Breast epithelium (tissue), 3 donors: ENCODE measurements at regions not wholly inside any gene's neighbourhood (a gene's known extent, or its start where the extent isn't known, plus 50 kb on each side); places are given as distances from the start of the nearest gene placed in this dataset.

Experiments used
- POLR2A ChIP-seq: fragments of 450-650 bp; IDR thresholded peaks from one replicate; pipeline ENCODE4 v1.6.1; 2016; ENCODE audit warnings: antibody characterized with exemption, mild to moderate bottlenecking, moderate library complexity
- TF ChIP-seq, protein P1 (sequence below), 3 donors: fragments of 450-650 bp; IDR thresholded peaks; one replicate each; pipeline ENCODE4 v1.5.1; 2016 to 2017; ENCODE audit warnings: antibody characterized with exemption in 3 of 3, mild to moderate bottlenecking in 3 of 3, moderate library complexity in 3 of 3

GRCh38 chr1:93804412-93804811 is 74.6 kb downstream of the DNTTIP2 start:
- TF ChIP-seq, protein P1, sequence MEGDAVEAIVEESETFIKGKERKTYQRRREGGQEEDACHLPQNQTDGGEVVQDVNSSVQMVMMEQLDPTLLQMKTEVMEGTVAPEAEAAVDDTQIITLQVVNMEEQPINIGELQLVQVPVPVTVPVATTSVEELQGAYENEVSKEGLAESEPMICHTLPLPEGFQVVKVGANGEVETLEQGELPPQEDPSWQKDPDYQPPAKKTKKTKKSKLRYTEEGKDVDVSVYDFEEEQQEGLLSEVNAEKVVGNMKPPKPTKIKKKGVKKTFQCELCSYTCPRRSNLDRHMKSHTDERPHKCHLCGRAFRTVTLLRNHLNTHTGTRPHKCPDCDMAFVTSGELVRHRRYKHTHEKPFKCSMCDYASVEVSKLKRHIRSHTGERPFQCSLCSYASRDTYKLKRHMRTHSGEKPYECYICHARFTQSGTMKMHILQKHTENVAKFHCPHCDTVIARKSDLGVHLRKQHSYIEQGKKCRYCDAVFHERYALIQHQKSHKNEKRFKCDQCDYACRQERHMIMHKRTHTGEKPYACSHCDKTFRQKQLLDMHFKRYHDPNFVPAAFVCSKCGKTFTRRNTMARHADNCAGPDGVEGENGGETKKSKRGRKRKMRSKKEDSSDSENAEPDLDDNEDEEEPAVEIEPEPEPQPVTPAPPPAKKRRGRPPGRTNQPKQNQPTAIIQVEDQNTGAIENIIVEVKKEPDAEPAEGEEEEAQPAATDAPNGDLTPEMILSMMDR (IDR thresholded peaks at IDR 0.05) = no peak
- no peak for TF ChIP-seq POLR2A
